ENCODE measurements at regions not wholly inside any gene's neighbourhood (a gene's known extent, or its start where the extent isn't known, plus 50 kb on each side); places are given as distances from the start of the nearest gene placed in this dataset.

GRCh38 chr2:161042990-161043625 lies 117.1 kb upstream of the TANK start:
- H3K27ac ChIP-seq (ENCODE audit: low read depth, low read length, poor library complexity, severe bottlenecking) = no peak overlapping the region
- intact Hi-C loops (cut with micrococcal nuclease; ENCODE audit: unreplicated experiment) = no loop called here
- H3K4me1 ChIP-seq (ENCODE audit: insufficient read depth, low read length, poor library complexity, severe bottlenecking) = no peaks in the 10 kb centered on the region
- H3K9me3 ChIP-seq (ENCODE audit: low read depth, low read length, poor library complexity, severe bottlenecking) = no peaks in the 10 kb centered on the region
- BruUV-seq (replicated peaks) = no TSS peak
- no peaks in the 10 kb centered on the region for H3K36me3 ChIP-seq (ENCODE audit: insufficient read depth, low read length, poor library complexity, severe bottlenecking)
- H3K4me3 ChIP-seq (ENCODE audit: low read depth, low read length, poor library complexity, severe bottlenecking) = no peak overlapping the region
- no peaks in the 10 kb centered on the region for H3K27me3 ChIP-seq (replicated peaks; ENCODE audit: insufficient read depth, low read depth, low read length, poor library complexity)
- DNase-seq (ENCODE audit: low spot score) = no peak
- ChIA-PET POLR2A (ENCODE audit: low non-redundant PET) (no interaction called here), CTCF (no interaction called here)
- no peak for TF ChIP-seq EZH2 (IDR thresholded peaks at IDR 0.05; ENCODE audit: borderline replicate concordance, low read depth, low read length, poor library complexity, severe bottlenecking)
- TF ChIP-seq, protein P1, sequence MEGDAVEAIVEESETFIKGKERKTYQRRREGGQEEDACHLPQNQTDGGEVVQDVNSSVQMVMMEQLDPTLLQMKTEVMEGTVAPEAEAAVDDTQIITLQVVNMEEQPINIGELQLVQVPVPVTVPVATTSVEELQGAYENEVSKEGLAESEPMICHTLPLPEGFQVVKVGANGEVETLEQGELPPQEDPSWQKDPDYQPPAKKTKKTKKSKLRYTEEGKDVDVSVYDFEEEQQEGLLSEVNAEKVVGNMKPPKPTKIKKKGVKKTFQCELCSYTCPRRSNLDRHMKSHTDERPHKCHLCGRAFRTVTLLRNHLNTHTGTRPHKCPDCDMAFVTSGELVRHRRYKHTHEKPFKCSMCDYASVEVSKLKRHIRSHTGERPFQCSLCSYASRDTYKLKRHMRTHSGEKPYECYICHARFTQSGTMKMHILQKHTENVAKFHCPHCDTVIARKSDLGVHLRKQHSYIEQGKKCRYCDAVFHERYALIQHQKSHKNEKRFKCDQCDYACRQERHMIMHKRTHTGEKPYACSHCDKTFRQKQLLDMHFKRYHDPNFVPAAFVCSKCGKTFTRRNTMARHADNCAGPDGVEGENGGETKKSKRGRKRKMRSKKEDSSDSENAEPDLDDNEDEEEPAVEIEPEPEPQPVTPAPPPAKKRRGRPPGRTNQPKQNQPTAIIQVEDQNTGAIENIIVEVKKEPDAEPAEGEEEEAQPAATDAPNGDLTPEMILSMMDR (conservative IDR thresholded peaks at IDR 0.05; ENCODE audit: low read depth, low read length) = no peak

GRCh38 chr2:161044095-161044865 lies 115.9 kb upstream of the TANK start:
- no peaks in the 10 kb centered on the region for H3K4me1 ChIP-seq (ENCODE audit: insufficient read depth, low read length, poor library complexity, severe bottlenecking)
- no peaks in the 10 kb centered on the region for H3K9me3 ChIP-seq (ENCODE audit: low read depth, low read length, poor library complexity, severe bottlenecking)
- H3K27ac ChIP-seq (ENCODE audit: low read depth, low read length, poor library complexity, severe bottlenecking) = no peak overlapping the region
- no peaks in the 10 kb centered on the region for H3K27me3 ChIP-seq (replicated peaks; ENCODE audit: insufficient read depth, low read depth, low read length, poor library complexity)
- H3K4me3 ChIP-seq (ENCODE audit: low read depth, low read length, poor library complexity, severe bottlenecking) = no peak overlapping the region
- CTCF ChIA-PET = no interaction called here
- H3K36me3 ChIP-seq (ENCODE audit: insufficient read depth, low read length, poor library complexity, severe bottlenecking) = no peaks in the 10 kb centered on the region
- POLR2A ChIA-PET (ENCODE audit: low non-redundant PET) = no interaction called here
- DNase-seq (ENCODE audit: low spot score) = no peak
- TF ChIP-seq, protein P1 (conservative IDR thresholded peaks at IDR 0.05; ENCODE audit: low read depth, low read length) = no peak
- TF ChIP-seq EZH2 (IDR thresholded peaks at IDR 0.05; ENCODE audit: borderline replicate concordance, low read depth, low read length, poor library complexity, severe bottlenecking) = no peak
- intact Hi-C loops (cut with micrococcal nuclease; ENCODE audit: unreplicated experiment) = no loop called here
- no TSS peak for BruUV-seq (replicated peaks)

- no peaks in the 10 kb centered on the region for H3K4me1 ChIP-seq (ENCODE audit: insufficient read depth, low read length, poor library complexity, severe bottlenecking)
- H3K36me3 ChIP-seq (ENCODE audit: insufficient read depth, low read length, poor library complexity, severe bottlenecking) = no peaks in the 10 kb centered on the region
- H3K4me3 ChIP-seq (ENCODE audit: low read depth, low read length, poor library complexity, severe bottlenecking) = no peak overlapping the region
- TF ChIP-seq, protein P1 (conservative IDR thresholded peaks at IDR 0.05; ENCODE audit: low read depth, low read length) = no peak
- TF ChIP-seq EZH2 (IDR thresholded peaks at IDR 0.05; ENCODE audit: borderline replicate concordance, low read depth, low read length, poor library complexity, severe bottlenecking) = no peak
- no peak overlapping the region for H3K27ac ChIP-seq (ENCODE audit: low read depth, low read length, poor library complexity, severe bottlenecking)
- intact Hi-C loops (cut with micrococcal nuclease; ENCODE audit: unreplicated experiment) = no loop called here
- CTCF ChIA-PET = no interaction called here
- BruUV-seq (replicated peaks) = no TSS peak
- DNase-seq (ENCODE audit: low spot score) = no peak
- POLR2A ChIA-PET (ENCODE audit: low non-redundant PET) = no interaction called here
- no peaks in the 10 kb centered on the region for H3K27me3 ChIP-seq (replicated peaks; ENCODE audit: insufficient read depth, low read depth, low read length, poor library complexity)
- no peaks in the 10 kb centered on the region for H3K9me3 ChIP-seq (ENCODE audit: low read depth, low read length, poor library complexity, severe bottlenecking)
These were observed 115.3 kb upstream of the TANK start for GRCh38 chr2:161044921-161045320.
